HG02981 (cell line): ENCODE measurements at regions not wholly inside any gene's neighbourhood (a gene's known extent, or its start where the extent isn't known, plus 50 kb on each side); places are given as distances from the start of the nearest gene placed in this dataset.
"Not testable (repeated sequence)": the region's sequence is repeated elsewhere in the genome, so short reads cannot be mapped to it uniquely, and the experiment has no call there.

ENCODE experiments used
- ATAC-seq: cut with Tn5 transposase; IDR thresholded peaks from one replicate; pipeline ENCODE4 v1.9.1; 2021; ENCODE audit warnings: mild to moderate bottlenecking, moderate library complexity; ENCODE audit not compliant: unreplicated experiment

GRCh38 chr4:125573786-125574185 is 259.0 kb downstream of the FAT4 start:
- ATAC-seq: no peak

- no peak for ATAC-seq
These were observed 267.5 kb downstream of the FAT4 start for GRCh38 chr4:125582302-125582701.

DNA sequence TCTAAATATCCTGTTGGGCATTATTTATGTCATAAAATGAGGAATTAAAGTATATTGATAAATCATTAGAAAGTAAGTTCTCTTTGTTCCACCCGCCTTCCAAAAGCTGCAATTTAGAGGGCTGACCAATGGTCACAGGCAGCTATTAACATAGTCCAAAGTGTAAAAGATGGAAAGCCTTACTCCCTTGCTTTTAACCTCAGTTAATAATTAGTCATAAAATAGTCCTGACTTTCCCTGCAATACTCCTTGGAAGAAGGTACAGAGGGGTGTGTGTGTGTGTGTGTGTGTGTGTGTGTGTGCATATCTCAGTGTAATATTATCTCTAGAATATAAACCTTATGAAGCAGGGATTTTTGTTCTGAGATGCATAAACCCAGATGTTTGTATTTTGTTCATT is 275.4 kb downstream of the FAT4 start:
- no peak for ATAC-seq

DNA sequence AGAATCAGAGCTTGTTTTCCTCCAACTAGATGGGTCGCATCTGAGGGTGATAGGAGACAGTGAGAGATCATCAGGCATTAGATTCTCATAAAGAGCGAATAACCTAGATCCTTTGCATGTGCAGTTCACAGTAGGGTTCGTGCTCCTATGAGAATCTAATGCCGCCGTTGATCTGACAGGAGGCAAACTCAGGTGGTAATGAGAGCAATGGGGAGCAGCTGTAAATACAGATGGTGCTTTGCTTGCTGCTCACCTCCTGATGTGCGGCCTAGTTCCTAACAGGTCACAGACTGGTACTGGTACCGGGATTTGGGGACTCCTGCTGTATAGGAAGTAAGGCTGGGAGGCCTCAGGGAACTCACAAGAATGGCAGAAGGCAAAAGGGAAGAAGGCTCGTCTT is 276.5 kb downstream of the FAT4 start:
- no peak for ATAC-seq

GRCh38 chr4:125594056-125594602 is 279.4 kb downstream of the FAT4 start:
- no peak for ATAC-seq

DNA sequence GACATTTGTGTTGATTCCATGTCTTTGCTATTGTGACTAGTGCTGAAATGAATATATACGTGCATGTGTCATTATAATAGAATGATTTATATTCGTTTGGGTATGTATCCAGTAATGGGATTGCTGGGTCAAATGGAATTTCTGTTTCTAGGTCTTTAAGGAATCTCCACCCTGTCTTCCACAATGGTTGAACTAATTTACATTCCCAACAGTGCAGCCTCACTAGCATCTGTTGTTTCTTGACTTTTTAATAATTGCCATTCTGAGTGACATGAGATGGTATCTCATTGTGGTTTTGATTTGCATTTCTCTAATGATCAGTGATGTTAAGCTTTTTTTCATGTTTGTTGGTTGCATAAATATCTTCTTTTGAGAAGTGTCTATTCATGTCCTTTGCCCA is 291.2 kb downstream of the FAT4 start:
- not testable (repeated sequence) for ATAC-seq

DNA sequence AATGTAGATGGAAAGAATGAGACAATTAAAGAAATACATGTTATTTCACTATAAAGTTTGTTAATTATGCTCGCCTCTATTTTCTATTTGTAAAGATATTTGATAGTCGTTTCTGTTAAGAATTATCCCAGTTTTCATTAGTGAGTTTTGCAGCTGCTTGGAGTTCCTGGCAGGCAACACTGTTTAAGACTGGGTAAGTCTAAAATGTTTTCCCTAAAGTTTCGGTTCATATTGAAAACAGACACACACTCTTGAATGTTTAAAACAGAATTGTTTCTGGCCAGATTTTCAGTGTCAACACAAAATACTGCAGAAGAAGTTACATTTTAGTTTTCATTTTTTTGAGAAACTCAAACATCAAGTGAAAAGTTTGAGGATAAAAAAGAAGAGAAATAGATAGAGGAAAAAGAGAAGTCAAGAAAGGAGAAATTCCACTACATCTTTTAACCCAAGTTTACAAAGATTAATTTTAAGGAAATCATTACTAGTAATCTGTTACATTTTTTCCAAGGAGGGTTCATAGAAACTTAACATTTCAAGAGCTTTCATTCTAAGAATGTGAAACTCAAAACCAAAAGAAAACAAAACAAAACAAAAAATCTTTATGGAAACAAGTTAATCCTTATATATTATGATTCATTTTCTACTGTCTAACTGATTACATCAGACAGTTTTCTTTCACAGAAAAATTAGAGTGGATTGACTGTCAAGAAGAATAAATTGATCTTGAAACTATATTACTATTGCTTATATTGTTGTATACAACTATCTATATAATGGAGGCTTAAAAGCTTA is 305.5 kb downstream of the FAT4 start:
- no peak for ATAC-seq

DNA sequence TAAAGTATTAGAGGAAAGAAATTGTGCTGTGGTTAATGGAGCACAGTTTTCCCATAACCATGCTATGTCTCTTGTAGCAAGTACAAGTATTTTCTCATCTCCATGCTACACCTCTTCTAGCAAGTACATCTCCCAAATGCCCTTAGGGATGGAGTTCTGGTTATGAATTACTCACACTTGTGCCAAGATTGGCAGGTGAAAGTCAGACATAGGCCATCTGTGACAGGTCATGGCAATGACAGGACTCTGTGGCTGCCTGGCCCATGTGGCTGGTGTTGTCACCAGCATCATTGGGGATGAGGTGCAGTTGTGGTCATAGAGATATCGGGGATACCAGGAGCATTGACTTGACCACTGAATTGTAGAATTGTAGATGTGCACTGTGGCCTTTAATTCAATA is 310.2 kb downstream of the FAT4 start:
- ATAC-seq: no peak

GRCh38 chr4:125626946-125627345 is 312.2 kb downstream of the FAT4 start:
- ATAC-seq: no peak

GRCh38 chr4:125639182-125639621 is 324.4 kb downstream of the FAT4 start:
- ATAC-seq: no peak

DNA sequence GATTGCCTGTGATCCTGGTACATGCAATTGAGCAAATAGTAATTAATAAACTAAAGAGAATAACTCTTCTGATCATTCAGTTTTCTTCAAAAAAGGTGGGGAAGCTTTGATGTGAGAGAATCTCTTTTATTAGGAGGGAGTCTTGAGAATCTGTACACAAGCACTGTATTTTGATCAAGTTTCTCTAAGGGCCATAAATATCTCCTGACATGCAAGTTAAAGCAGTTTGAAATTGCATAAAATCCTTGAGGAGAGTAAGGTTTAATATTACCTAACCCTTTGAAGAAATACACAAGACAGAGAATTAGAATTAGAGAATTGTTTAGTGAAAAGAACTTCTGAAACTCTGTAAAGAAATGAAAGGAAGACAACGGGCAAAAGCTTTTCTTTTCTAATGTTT is 326.9 kb downstream of the FAT4 start:
- ATAC-seq: no peak

DNA sequence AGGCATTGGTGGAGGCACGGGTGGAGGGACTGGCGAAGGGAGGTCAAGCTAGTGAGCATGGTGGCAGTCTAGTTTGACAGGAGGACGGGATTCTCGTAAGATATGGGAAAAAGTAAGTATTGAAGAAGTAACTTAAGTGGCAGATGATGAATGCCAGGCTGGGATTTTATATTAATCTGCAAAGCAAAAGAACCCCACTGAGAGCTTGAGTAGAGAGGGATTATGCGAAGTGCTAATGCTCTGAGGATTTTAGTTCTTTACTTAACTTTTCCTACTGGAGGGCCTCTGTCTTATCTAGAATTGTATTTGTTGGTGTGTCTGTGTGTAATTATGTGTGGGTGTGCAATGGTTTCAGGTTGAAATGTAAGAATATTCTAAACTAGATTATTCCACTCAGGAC is 327.9 kb downstream of the FAT4 start:
- no peak for ATAC-seq

DNA sequence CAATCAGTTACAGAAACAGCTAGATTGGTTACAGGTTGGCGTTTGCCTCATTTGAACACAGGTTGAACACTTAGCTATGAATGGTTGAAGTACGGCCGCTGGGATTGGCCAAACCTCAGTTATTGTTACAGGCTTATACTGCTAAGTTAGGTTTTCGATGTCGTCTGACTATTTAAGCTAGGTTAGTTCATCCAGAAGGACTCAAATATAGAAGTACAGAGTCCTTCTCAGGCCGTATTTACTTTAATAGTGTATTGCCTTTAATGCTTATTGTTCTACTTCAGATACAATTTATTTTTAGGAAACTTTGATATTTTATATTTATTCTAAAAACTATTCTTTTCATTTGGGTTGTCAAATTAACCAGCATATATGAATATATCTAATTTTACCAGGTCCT is 334.7 kb downstream of the FAT4 start:
- ATAC-seq: no peak

- ATAC-seq: no peak
These were observed 335.8 kb downstream of the FAT4 start for GRCh38 chr4:125650557-125650956.

- ATAC-seq: not testable (repeated sequence)
These were observed 337.1 kb downstream of the FAT4 start for GRCh38 chr4:125651707-125652357.

- ATAC-seq: no peak
These were observed 344.0 kb downstream of the FAT4 start for GRCh38 chr4:125658773-125659172.

- no peak for ATAC-seq
These were observed 349.4 kb downstream of the FAT4 start for GRCh38 chr4:125663896-125664767.

DNA sequence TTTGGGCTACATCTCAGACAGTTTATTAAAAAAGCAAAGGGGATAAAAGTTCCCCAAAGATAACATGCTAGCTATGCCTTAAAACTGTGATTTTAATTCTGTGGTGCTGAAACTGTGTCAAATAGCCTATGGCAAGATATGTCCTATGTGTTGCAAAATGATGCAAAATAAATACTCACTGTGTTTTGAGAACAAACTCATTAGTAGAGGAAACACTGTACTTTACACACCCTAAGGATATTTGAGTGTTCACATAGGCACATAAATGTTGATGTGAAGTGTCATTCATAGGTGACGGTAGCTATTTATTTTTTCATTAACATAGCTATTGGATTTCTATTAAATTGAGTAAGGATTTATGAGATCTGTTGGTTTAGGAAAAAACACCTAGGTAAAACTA is 351.9 kb downstream of the FAT4 start:
- no peak for ATAC-seq

- no peak for ATAC-seq
These were observed 361.4 kb downstream of the FAT4 start for GRCh38 chr4:125676156-125676555.

DNA sequence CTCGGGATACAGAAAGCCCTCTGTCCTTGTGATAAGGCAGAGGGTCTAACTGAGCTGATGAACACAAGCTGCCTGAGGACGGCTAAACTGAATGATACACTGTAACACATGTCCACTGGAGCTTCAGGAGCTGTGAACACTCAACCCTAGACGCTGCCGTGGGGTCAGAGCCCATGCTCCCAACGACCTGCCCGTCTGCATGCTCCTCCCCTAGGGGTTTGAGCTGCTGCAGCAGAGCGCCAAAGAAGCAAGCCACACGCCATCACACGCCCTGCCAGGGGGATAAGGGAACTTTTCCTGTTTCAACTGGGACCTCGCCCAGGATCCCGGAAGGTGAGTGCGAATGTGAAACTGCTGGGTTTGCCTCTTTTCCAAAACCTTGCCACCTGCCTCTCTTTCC is 361.8 kb downstream of the FAT4 start:
- no peak for ATAC-seq

GRCh38 chr4:125677665-125678307 is 363.0 kb downstream of the FAT4 start:
- ATAC-seq: no peak
